ENCODE measurements at regions not wholly inside any gene's neighbourhood (a gene's known extent, or its start where the extent isn't known, plus 50 kb on each side); places are given as distances from the start of the nearest gene placed in this dataset.

GRCh38 chr2:611519-611918 is 65.7 kb downstream of the TMEM18 start:
- intact Hi-C loops (cut with DNase I; ENCODE audit: low total_unique reads) (no loop called here), in situ Hi-C loops (cut with MboI; ENCODE audit: low sequenced_read_pairs in 4 of 4) (no loop called here)
- H3K4me1 ChIP-seq, result no peaks in the 10 kb centered on the region
- H3K27ac ChIP-seq, result no peak overlapping the region
- ATAC-seq (no peak), DNase-seq (no peak)
- no peaks in the 10 kb centered on the region for H3K36me3 ChIP-seq
- H3K4me3 ChIP-seq, result no peak overlapping the region
- TF ChIP-seq CTCF (IDR thresholded peaks at IDR 0.05 in 4 of 5, conservative IDR thresholded peaks at IDR 0.05 in 1 of 5) (no peak), POLR2A (IDR thresholded peaks at IDR 0.05) (no peak)
- H3K27me3 ChIP-seq, result no peaks in the 10 kb centered on the region
- H3K9me3 ChIP-seq, result no peaks in the 10 kb centered on the region

- intact Hi-C loops (cut with DNase I; ENCODE audit: low total_unique reads) (no loop called here), in situ Hi-C loops (cut with MboI; ENCODE audit: low sequenced_read_pairs in 4 of 4) (no loop called here)
- H3K4me1 ChIP-seq, result no peaks in the 10 kb centered on the region
- H3K4me3 ChIP-seq, result no peak overlapping the region
- ATAC-seq (no peak), DNase-seq (no peak)
- no peaks in the 10 kb centered on the region for H3K9me3 ChIP-seq
- H3K27me3 ChIP-seq, result no peaks in the 10 kb centered on the region
- no peaks in the 10 kb centered on the region for H3K36me3 ChIP-seq
- no peak overlapping the region for H3K27ac ChIP-seq
- TF ChIP-seq POLR2A (IDR thresholded peaks at IDR 0.05) (no peak), CTCF (IDR thresholded peaks at IDR 0.05 in 4 of 5, conservative IDR thresholded peaks at IDR 0.05 in 1 of 5) (no peak)
Observed at GRCh38 chr2:610491-610890, 66.7 kb downstream of the TMEM18 start.

- H3K4me3 ChIP-seq, result no peak overlapping the region
- H3K36me3 ChIP-seq, result no peaks in the 10 kb centered on the region
- TF ChIP-seq POLR2A (IDR thresholded peaks at IDR 0.05), result no peak
- TF ChIP-seq CTCF (IDR thresholded peaks at IDR 0.05 in 4 of 5, conservative IDR thresholded peaks at IDR 0.05 in 1 of 5), result no peak
- no peaks in the 10 kb centered on the region for H3K4me1 ChIP-seq
- no peak overlapping the region for H3K27ac ChIP-seq
- H3K9me3 ChIP-seq, result no peaks in the 10 kb centered on the region
- no peaks in the 10 kb centered on the region for H3K27me3 ChIP-seq
- intact Hi-C loops (cut with DNase I; ENCODE audit: low total_unique reads) (no loop called here), in situ Hi-C loops (cut with MboI; ENCODE audit: low sequenced_read_pairs in 4 of 4) (no loop called here)
- no peak for ATAC-seq
- DNase-seq, result no peak
Observed at GRCh38 chr2:609881-610280, 67.3 kb downstream of the TMEM18 start.

GRCh38 chr2:609449-609848 is 67.8 kb downstream of the TMEM18 start:
- no peaks in the 10 kb centered on the region for H3K9me3 ChIP-seq
- in situ Hi-C loops (cut with MboI; ENCODE audit: low sequenced_read_pairs in 4 of 4) (no loop called here), intact Hi-C loops (cut with DNase I; ENCODE audit: low total_unique reads) (no loop called here)
- TF ChIP-seq POLR2A (IDR thresholded peaks at IDR 0.05) (no peak), CTCF (IDR thresholded peaks at IDR 0.05 in 4 of 5, conservative IDR thresholded peaks at IDR 0.05 in 1 of 5) (no peak)
- H3K27ac ChIP-seq, result no peak overlapping the region
- ATAC-seq (no peak), DNase-seq (no peak)
- no peak overlapping the region for H3K4me3 ChIP-seq
- H3K27me3 ChIP-seq, result no peaks in the 10 kb centered on the region
- no peaks in the 10 kb centered on the region for H3K4me1 ChIP-seq
- H3K36me3 ChIP-seq, result no peaks in the 10 kb centered on the region

- Histone ChIP-seq H3K27me3 (no peaks in the 10 kb centered on the region), H3K9me3 (no peaks in the 10 kb centered on the region), H3K4me3 (no peak overlapping the region), H3K27ac (no peak overlapping the region), H3K4me1 (no peaks in the 10 kb centered on the region), H3K36me3 (no peaks in the 10 kb centered on the region)
- intact Hi-C loops (cut with DNase I; ENCODE audit: low total_unique reads), result no loop called here
- no peak for TF ChIP-seq CTCF (IDR thresholded peaks at IDR 0.05 in 4 of 5, conservative IDR thresholded peaks at IDR 0.05 in 1 of 5)
- no peak for TF ChIP-seq POLR2A (IDR thresholded peaks at IDR 0.05)
- in situ Hi-C loops (cut with MboI; ENCODE audit: low sequenced_read_pairs in 4 of 4), result no loop called here
- ATAC-seq (no peak), DNase-seq (no peak)
Observed at GRCh38 chr2:608711-609110, 68.5 kb downstream of the TMEM18 start.

Data from gastrocnemius medialis (tissue), 4 donors.